ENCODE measurements at regions not wholly inside any gene's neighbourhood (a gene's known extent, or its start where the extent isn't known, plus 50 kb on each side); places are given as distances from the start of the nearest gene placed in this dataset.

DNA sequence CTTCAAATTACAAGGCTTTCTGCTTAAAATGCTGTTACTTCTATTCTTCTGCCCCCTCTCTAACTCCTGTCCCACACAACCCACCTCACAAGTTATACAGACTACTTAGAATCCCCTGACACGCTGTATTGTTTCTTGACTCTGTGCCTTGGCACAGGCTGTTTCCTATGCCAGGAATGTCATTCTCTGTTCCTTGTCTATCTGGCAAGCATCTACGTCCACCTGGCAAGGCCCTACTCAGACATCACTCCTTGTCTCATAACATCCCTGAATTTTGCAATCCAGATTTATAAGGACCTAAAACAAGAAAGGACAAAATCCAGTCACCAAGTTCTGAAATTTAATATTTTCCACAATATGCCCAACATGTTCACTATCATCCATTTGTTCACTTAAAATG lies 182.0 kb upstream of the CHRM3 start:
- no peak for TF ChIP-seq POLR2AphosphoS5 (IDR thresholded peaks at IDR 0.05)
- TF ChIP-seq POLR2A (IDR thresholded peaks at IDR 0.05), result no peak
- TF ChIP-seq EP300 (IDR thresholded peaks at IDR 0.05), result no peak
- TF ChIP-seq CTCF (IDR thresholded peaks at IDR 0.05), result no peak
- 61 to 80% methylated on average over 2 of the region's 2 CpGs for WGBS, 2 donors (ENCODE audit: low coverage in 1 of 2)
- ATAC-seq, result no peak
- no peak overlapping the region for H3K4me3 ChIP-seq
- no peaks in the 10 kb centered on the region for H3K9me3 ChIP-seq
- no peaks in the 10 kb centered on the region for H3K36me3 ChIP-seq
- H3K4me1 ChIP-seq, result no peaks in the 10 kb centered on the region
- H3K27me3 ChIP-seq, result no peaks in the 10 kb centered on the region
- no peak overlapping the region for H3K27ac ChIP-seq

DNA sequence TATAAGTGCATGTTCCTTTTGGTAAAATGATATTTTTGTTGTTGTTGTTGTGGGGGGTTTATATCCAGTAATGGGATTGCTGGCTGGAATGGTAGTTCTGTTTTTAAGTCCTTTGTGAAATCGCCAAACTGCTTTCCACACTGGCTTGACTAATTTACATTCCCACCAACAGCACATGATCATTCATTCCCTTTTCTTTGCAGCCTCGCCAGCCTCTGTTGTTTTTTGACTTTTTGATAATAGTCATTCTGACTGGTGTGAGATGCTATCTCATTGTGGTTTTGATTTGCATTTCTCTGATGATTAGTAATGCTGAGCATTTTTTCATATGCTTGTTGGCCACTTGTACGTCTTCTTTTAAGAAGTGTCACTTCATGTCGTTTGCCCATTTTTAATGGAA lies 188.5 kb upstream of the CHRM3 start:
- H3K4me1 ChIP-seq, result no peaks in the 10 kb centered on the region
- 86 to 90% methylated on average over 3 to 4 of the region's 4 CpGs for WGBS, 2 donors (ENCODE audit: low coverage in 1 of 2)
- no peak overlapping the region for H3K4me3 ChIP-seq
- no peaks in the 10 kb centered on the region for H3K27me3 ChIP-seq
- ATAC-seq, result no peak
- H3K36me3 ChIP-seq, result no peaks in the 10 kb centered on the region
- H3K27ac ChIP-seq, result no peak overlapping the region
- H3K9me3 ChIP-seq, result no peaks in the 10 kb centered on the region
- no peak for TF ChIP-seq CTCF (IDR thresholded peaks at IDR 0.05)
- TF ChIP-seq POLR2AphosphoS5 (IDR thresholded peaks at IDR 0.05), result no peak
- no peak for TF ChIP-seq EP300 (IDR thresholded peaks at IDR 0.05)
- no peak for TF ChIP-seq POLR2A (IDR thresholded peaks at IDR 0.05)

GRCh38 chr1:239189998-239190512 lies 196.3 kb upstream of the CHRM3 start:
- Histone ChIP-seq H3K9me3 (no peaks in the 10 kb centered on the region), H3K27me3 (no peaks in the 10 kb centered on the region), H3K27ac (no peak overlapping the region), H3K4me1 (no peaks in the 10 kb centered on the region), H3K4me3 (no peak overlapping the region), H3K36me3 (no peaks in the 10 kb centered on the region)
- WGBS, 2 donors (ENCODE audit: low coverage in 1 of 2), result 91 to 100% methylated on average over 2 to 4 of the region's 4 CpGs
- TF ChIP-seq CTCF (IDR thresholded peaks at IDR 0.05), result no peak
- TF ChIP-seq POLR2A (IDR thresholded peaks at IDR 0.05), result no peak
- no peak for TF ChIP-seq POLR2AphosphoS5 (IDR thresholded peaks at IDR 0.05)
- no peak for TF ChIP-seq EP300 (IDR thresholded peaks at IDR 0.05)
- ATAC-seq, result no peak

GRCh38 chr1:239186487-239186886 lies 199.9 kb upstream of the CHRM3 start:
- Histone ChIP-seq H3K27ac (no peak overlapping the region), H3K36me3 (no peaks in the 10 kb centered on the region), H3K9me3 (no peaks in the 10 kb centered on the region), H3K4me1 (no peaks in the 10 kb centered on the region), H3K27me3 (no peaks in the 10 kb centered on the region), H3K4me3 (no peak overlapping the region)
- no peak for ATAC-seq
- WGBS, 2 donors (ENCODE audit: low coverage in 1 of 2), result 56 to 75% methylated on average over 1 of the region's 1 CpG
- TF ChIP-seq POLR2AphosphoS5 (IDR thresholded peaks at IDR 0.05) (no peak), POLR2A (IDR thresholded peaks at IDR 0.05) (no peak), EP300 (IDR thresholded peaks at IDR 0.05) (no peak), CTCF (IDR thresholded peaks at IDR 0.05) (no peak)

DNA sequence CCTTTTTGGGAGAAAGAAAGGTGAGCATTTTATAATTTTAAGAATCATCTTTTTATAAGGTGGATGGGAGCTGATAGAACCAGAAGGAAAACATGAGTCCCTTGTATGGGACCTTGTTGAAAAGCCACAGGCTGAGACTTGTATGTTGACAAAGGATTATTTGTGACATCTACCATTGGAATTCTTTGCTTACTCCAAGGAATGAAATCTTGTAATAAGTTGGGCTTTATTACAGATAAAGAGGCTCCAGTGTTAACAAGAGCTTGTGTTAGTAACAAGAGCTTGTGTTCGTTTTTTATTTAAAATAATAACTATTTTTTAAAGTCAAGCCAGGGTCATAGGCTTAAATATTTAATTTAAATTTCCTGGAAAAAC lies 201.1 kb upstream of the CHRM3 start:
- 41 to 43% methylated on average over 1 of the region's 1 CpG for WGBS, 2 donors (ENCODE audit: low coverage in 1 of 2)
- no peaks in the 10 kb centered on the region for H3K36me3 ChIP-seq
- H3K9me3 ChIP-seq, result no peaks in the 10 kb centered on the region
- H3K4me3 ChIP-seq, result no peak overlapping the region
- H3K27me3 ChIP-seq, result no peaks in the 10 kb centered on the region
- H3K4me1 ChIP-seq, result no peaks in the 10 kb centered on the region
- TF ChIP-seq POLR2AphosphoS5 (IDR thresholded peaks at IDR 0.05) (no peak), EP300 (IDR thresholded peaks at IDR 0.05) (no peak), POLR2A (IDR thresholded peaks at IDR 0.05) (no peak), CTCF (IDR thresholded peaks at IDR 0.05) (no peak)
- ATAC-seq, result no peak
- H3K27ac ChIP-seq, result no peak overlapping the region
